MG63 (cell line): ENCODE measurements at regions not wholly inside any gene's neighbourhood (a gene's known extent, or its start where the extent isn't known, plus 50 kb on each side); places are given as distances from the start of the nearest gene placed in this dataset.
"Not testable (repeated sequence)": the region's sequence is repeated elsewhere in the genome, so short reads cannot be mapped to it uniquely, and the experiment has no call there.

ENCODE experiments used
- DNase-seq: peaks from one replicate; pipeline ENCODE4 v3.0.0-alpha.2; 2020
- H3K27me3 ChIP-seq: fragments of 250-450 bp; sonication (Bioruptor Pico); 2 replicates; pipeline ENCODE4 v1.5.1; 2020; ENCODE audit warnings: mild to moderate bottlenecking, moderate library complexity
- H3K36me3 ChIP-seq: fragments of 250-450 bp; sonication (Bioruptor Pico); 2 replicates; pipeline ENCODE4 v1.5.1; 2020; ENCODE audit warnings: mild to moderate bottlenecking, moderate library complexity
- H3K4me3 ChIP-seq: fragments of 250-450 bp; sonication (Bioruptor Pico); 2 replicates; pipeline ENCODE4 v1.5.1; 2020; ENCODE audit warnings: mild to moderate bottlenecking, moderate library complexity
- H3K9me3 ChIP-seq: fragments of 250-450 bp; sonication (Bioruptor Pico); 2 replicates; pipeline ENCODE4 v1.5.1; 2020; ENCODE audit warnings: mild to moderate bottlenecking, moderate library complexity

- Histone ChIP-seq H3K4me3 (no peak overlapping the region), H3K27me3 (no peaks in the 10 kb centered on the region), H3K9me3 (no peaks in the 10 kb centered on the region), H3K36me3 (no peaks in the 10 kb centered on the region)
- no peak for DNase-seq
These were observed 1649.7 kb upstream of the SPRY2 start for GRCh38 chr13:81990652-81991051.

- Histone ChIP-seq H3K27me3 (no peaks in the 10 kb centered on the region), H3K9me3 (no peaks in the 10 kb centered on the region), H3K36me3 (no peaks in the 10 kb centered on the region), H3K4me3 (no peak overlapping the region)
- no peak for DNase-seq
These were observed 1647.6 kb upstream of the SPRY2 start for GRCh38 chr13:81988567-81988966.

- no peak for DNase-seq
These were observed 1646.9 kb upstream of the SPRY2 start for GRCh38 chr13:81987677-81988357.

DNA sequence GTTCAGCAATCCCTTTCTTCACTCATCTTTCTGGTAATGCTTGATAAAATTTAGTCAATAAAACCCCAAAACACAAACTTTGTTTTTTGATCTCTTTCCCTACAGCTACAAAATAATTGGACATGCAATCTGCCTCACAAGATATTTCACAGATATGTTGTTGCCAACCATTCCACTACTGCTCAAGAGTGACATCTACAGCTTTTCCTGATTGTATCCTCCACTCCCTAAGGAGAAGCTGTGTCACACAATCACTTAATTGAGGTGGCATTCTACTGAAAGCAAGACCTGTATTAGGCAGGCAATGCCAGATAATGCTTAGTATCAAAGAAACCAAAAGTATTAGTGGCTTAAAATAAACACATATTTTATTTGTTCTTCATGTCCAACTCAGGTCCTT lies 1646.2 kb upstream of the SPRY2 start:
- Histone ChIP-seq H3K4me3 (no peak overlapping the region), H3K27me3 (no peaks in the 10 kb centered on the region), H3K36me3 (no peaks in the 10 kb centered on the region), H3K9me3 (no peaks in the 10 kb centered on the region)
- no peak for DNase-seq

More at GRCh38 chr13:81987677-81988357, 1646.9 kb upstream of the SPRY2 start:
- no peaks in the 10 kb centered on the region for H3K27me3 ChIP-seq
- H3K36me3 ChIP-seq = no peaks in the 10 kb centered on the region
- H3K4me3 ChIP-seq = no peak overlapping the region
- H3K9me3 ChIP-seq = no peaks in the 10 kb centered on the region

DNA sequence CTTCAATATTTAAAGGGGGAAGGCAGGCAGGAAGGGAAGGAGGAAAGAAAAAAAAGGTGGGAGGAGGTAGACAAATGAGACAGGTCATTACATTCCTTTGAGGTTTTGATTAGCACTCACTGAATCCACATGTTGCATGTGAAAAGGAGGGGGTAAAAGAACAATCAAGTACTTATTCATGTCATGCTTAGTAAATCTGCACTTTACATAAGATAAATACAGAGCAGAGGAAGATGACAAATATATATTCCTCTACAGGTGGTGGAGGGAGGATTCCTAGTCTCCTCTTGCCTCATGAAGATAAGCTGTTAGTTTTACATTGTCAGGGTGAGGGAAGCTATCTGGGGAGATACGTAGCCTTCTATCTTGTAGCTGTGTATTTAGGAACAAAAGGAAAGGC lies 1645.4 kb upstream of the SPRY2 start:
- Histone ChIP-seq H3K27me3 (no peaks in the 10 kb centered on the region), H3K9me3 (no peaks in the 10 kb centered on the region), H3K36me3 (no peaks in the 10 kb centered on the region), H3K4me3 (no peak overlapping the region)
- no peak for DNase-seq

DNA sequence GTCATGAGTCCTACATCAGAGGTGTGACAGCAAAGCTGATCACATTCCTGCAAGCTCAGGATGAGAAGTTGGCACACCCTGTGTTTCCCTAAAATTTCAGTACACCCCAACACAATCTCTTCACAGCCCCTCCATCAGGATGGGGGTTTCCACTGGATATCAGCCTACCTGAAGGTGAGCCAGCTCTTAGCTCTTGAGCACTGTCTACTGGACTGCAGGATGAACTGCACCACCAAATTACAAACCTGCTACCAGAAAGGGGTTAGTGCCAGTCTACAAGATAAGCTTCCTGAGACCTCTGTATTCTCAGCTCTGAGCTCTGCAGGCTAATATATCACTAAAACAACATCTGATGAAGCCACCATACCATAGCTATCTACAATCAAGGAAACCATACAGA lies 1616.2 kb upstream of the SPRY2 start:
- no peak for DNase-seq
- Histone ChIP-seq H3K4me3 (no peak overlapping the region), H3K9me3 (no peaks in the 10 kb centered on the region), H3K36me3 (no peaks in the 10 kb centered on the region), H3K27me3 (no peaks in the 10 kb centered on the region)

DNA sequence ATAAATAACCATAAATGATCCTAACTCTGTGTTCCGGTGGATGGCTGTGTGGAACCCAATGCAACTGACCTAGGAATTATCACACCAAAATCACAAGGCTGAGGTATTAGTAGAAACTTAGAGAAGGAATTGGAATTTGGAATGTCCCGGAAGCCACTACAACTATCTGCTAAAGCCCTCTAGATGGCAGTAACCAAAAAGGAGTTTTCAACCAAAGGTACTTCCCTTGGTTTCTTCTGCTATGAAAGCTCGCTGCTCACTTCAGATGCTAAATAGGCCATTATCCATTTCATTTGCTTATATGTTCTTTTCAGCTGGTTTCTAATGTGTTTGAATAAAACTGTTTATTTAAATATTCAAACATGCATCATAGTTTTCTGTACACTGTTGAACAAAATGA lies 1589.1 kb upstream of the SPRY2 start:
- Histone ChIP-seq H3K36me3 (no peaks in the 10 kb centered on the region), H3K9me3 (no peaks in the 10 kb centered on the region), H3K27me3 (no peaks in the 10 kb centered on the region), H3K4me3 (no peak overlapping the region)
- DNase-seq = no peak

- H3K4me3 ChIP-seq = no peak overlapping the region
- no peaks in the 10 kb centered on the region for H3K9me3 ChIP-seq
- no peak for DNase-seq
- H3K27me3 ChIP-seq = no peaks in the 10 kb centered on the region
- no peaks in the 10 kb centered on the region for H3K36me3 ChIP-seq
These were observed 1586.4 kb upstream of the SPRY2 start for GRCh38 chr13:81927347-81927746.

- no peak for DNase-seq
These were observed 1576.9 kb upstream of the SPRY2 start for GRCh38 chr13:81917810-81918209.

GRCh38 chr13:81916461-81916860 lies 1575.5 kb upstream of the SPRY2 start:
- H3K27me3 ChIP-seq = no peaks in the 10 kb centered on the region
- no peak overlapping the region for H3K4me3 ChIP-seq
- peak; percentile 5 for DNase-seq
- H3K9me3 ChIP-seq = no peaks in the 10 kb centered on the region
- H3K36me3 ChIP-seq = no peaks in the 10 kb centered on the region

More at GRCh38 chr13:81917810-81918209, 1576.9 kb upstream of the SPRY2 start:
- no peaks in the 10 kb centered on the region for H3K36me3 ChIP-seq
- no peaks in the 10 kb centered on the region for H3K9me3 ChIP-seq
- no peaks in the 10 kb centered on the region; the same call in 1 of the 2 replicates for H3K27me3 ChIP-seq
- H3K4me3 ChIP-seq = no peak overlapping the region

DNA sequence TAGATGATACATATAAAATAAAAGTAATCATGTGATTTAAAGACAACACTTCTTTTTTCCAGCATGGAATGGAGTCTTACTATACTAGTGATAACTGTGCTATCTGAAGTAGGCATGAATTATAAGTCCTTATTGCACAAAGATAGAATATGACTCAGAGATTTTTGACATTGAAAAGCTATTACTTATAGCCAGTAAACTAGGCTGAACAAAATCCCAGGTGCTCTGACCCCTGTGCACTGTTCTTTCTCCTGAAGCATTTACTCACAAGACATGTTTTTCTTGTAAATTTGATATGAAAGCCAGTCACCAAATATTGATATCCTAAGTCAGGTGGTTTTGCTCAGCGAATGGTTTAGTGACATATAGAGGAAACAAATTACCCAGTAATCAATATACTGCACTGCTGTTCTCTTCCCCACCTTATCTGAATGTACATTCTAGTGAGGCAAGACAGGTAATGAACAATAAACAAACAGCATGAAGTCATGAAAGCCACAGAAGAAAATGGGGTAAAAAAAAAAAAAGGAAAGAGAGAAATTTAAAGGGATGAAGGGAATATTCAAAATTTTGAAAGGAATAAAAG lies 1567.0 kb upstream of the SPRY2 start:
- Histone ChIP-seq H3K36me3 (no peaks in the 10 kb centered on the region), H3K9me3 (no peaks in the 10 kb centered on the region), H3K4me3 (no peak overlapping the region), H3K27me3 (no peaks in the 10 kb centered on the region)
- DNase-seq = no peak

DNA sequence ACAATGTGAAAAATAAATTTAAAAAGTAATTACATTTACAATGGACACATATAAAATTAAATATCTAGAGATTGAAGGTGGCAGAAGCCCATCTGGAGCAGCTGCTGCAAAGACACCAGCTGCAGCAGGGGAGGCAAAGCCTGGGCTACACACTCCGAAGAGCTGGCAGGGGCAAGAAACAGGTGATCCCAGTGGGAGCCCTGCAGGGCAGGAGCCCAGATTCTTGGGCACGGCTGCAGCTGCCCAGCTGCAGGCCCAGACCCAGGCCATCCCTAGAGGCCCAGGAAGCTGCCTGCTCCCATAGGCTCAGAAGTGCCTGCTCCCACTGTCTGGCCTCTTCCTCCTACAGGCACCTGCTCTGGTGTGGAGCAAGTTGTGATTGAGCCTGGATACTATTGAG lies 1547.9 kb upstream of the SPRY2 start:
- Histone ChIP-seq H3K9me3 (no peaks in the 10 kb centered on the region), H3K4me3 (no peak overlapping the region), H3K27me3 (no peaks in the 10 kb centered on the region), H3K36me3 (no peaks in the 10 kb centered on the region)
- DNase-seq = no peak

GRCh38 chr13:81874681-81875661 lies 1534.0 kb upstream of the SPRY2 start:
- Histone ChIP-seq H3K4me3 (no peak overlapping the region), H3K9me3 (no peaks in the 10 kb centered on the region), H3K36me3 (no peaks in the 10 kb centered on the region), H3K27me3 (no peaks in the 10 kb centered on the region)
- DNase-seq = no peak

GRCh38 chr13:81874253-81874652 lies 1533.3 kb upstream of the SPRY2 start:
- no peaks in the 10 kb centered on the region for H3K9me3 ChIP-seq
- H3K27me3 ChIP-seq = no peaks in the 10 kb centered on the region
- no peak for DNase-seq
- H3K36me3 ChIP-seq = no peaks in the 10 kb centered on the region
- no peak overlapping the region for H3K4me3 ChIP-seq

GRCh38 chr13:81872581-81872980 lies 1531.7 kb upstream of the SPRY2 start:
- H3K27me3 ChIP-seq = no peaks in the 10 kb centered on the region
- H3K4me3 ChIP-seq = no peak overlapping the region
- DNase-seq = no peak
- no peaks in the 10 kb centered on the region for H3K9me3 ChIP-seq
- no peaks in the 10 kb centered on the region for H3K36me3 ChIP-seq

DNA sequence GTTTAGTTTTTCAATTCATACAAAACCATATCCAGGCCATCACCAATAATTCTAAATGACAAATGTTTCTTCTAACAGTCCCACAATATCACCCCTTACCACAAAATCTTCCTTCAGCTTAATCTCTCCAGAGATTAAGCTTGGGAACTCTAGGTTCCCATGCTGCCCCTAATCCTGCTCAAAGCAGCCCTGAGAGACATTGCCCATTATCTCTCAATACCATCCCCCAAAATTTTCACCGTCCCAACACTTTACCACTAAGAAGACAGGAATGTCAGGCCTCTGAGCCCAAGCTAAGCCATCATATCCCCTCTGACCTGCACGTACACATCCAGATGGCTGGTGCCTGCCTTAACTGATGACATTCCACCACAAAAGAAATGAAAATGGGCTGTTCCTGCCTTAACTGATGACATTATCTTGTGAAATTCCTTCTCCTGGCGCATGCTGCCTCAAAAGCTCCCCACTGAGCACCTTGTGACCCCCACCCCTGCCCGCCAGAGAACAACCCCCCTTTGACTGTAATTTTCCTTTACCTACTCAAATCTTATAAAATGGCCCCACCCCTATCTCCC lies 1530.9 kb upstream of the SPRY2 start:
- not testable (repeated sequence) for H3K36me3 ChIP-seq, H3K4me3 ChIP-seq, H3K9me3 ChIP-seq, DNase-seq, H3K27me3 ChIP-seq

- H3K27me3 ChIP-seq = no peaks in the 10 kb centered on the region
- no peaks in the 10 kb centered on the region for H3K36me3 ChIP-seq
- no peak overlapping the region for H3K4me3 ChIP-seq
- no peaks in the 10 kb centered on the region for H3K9me3 ChIP-seq
- no peak for DNase-seq
These were observed 1507.4 kb upstream of the SPRY2 start for GRCh38 chr13:81848291-81848690.
